Astrocyte (in vitro differentiated cells and primary cell): ENCODE measurements at regions not wholly inside any gene's neighbourhood (a gene's known extent, or its start where the extent isn't known, plus 50 kb on each side); places are given as distances from the start of the nearest gene placed in this dataset.

Experiments used
- DNase-seq: peaks from one replicate; pipeline ENCODE4 v3.0.0-alpha.2; 2010; ENCODE audit warnings: low read depth
- FAIRE-seq: peaks from 2 replicates; lab custom pipeline; 2011; peaks lifted over from hg19 to GRCh38; lab: Jason Lieb, UNC
- H2AFZ ChIP-seq: 2 replicates; pipeline ENCODE4 v1.6.0; 2012; ENCODE audit warnings: low read depth, low read length, inconsistent platforms
- H3K27ac ChIP-seq: 2 replicates; pipeline ENCODE4 v1.5.1; 2011; ENCODE audit warnings: low read depth, low read length, inconsistent platforms
- H3K27me3 ChIP-seq: 2 replicates; pipeline ENCODE4 v1.6.0; 2011; ENCODE audit warnings: low read length, inconsistent platforms; ENCODE audit not compliant: insufficient read depth
- H3K36me3 ChIP-seq: 2 replicates; pipeline ENCODE4 v1.5.1; 2011; ENCODE audit warnings: low read length, inconsistent platforms; ENCODE audit not compliant: insufficient read depth
- H3K4me1 ChIP-seq: 2 replicates; pipeline ENCODE4 v1.5.1; 2011; ENCODE audit warnings: low read length, inconsistent platforms; ENCODE audit not compliant: insufficient read depth
- H3K4me2 ChIP-seq: 2 replicates; pipeline ENCODE4 v1.6.0; 2012; ENCODE audit warnings: low read length, inconsistent platforms
- H3K4me3 ChIP-seq: 2 replicates; pipeline ENCODE4 v1.5.1; 2011; ENCODE audit warnings: low read depth, mild to moderate bottlenecking, low read length, inconsistent platforms; ENCODE audit not compliant: insufficient read depth
- H3K79me2 ChIP-seq: 2 replicates; pipeline ENCODE4 v1.6.0; 2012; ENCODE audit warnings: mild to moderate bottlenecking, low read length, inconsistent platforms; ENCODE audit not compliant: insufficient read depth
- H3K9ac ChIP-seq: 2 replicates; pipeline ENCODE4 v1.6.0; 2012; ENCODE audit warnings: mild to moderate bottlenecking, low read length, inconsistent platforms
- H3K9me3 ChIP-seq: 2 replicates; pipeline ENCODE4 v1.5.1; 2012; ENCODE audit warnings: low read depth, mild to moderate bottlenecking, low read length, inconsistent platforms; ENCODE audit not compliant: insufficient read depth
- H4K20me1 ChIP-seq: 2 replicates; pipeline ENCODE4 v1.6.0; 2012; ENCODE audit warnings: low read length, inconsistent platforms; ENCODE audit not compliant: insufficient read depth
- H3K27ac Mint-ChIP-seq: one replicate; pipeline ENCODE4 v1.8.0; 2021; ENCODE audit warnings: mild to moderate bottlenecking, mixed read lengths; ENCODE audit not compliant: unreplicated experiment
- H3K27me3 Mint-ChIP-seq: one replicate; pipeline ENCODE4 v1.8.0; 2021; ENCODE audit warnings: low read depth, mixed read lengths; ENCODE audit not compliant: unreplicated experiment
- H3K36me3 Mint-ChIP-seq: one replicate; pipeline ENCODE4 v1.8.0; 2021; ENCODE audit warnings: low read depth, mixed read lengths; ENCODE audit not compliant: unreplicated experiment
- H3K4me1 Mint-ChIP-seq: one replicate; pipeline ENCODE4 v1.8.0; 2021; ENCODE audit warnings: low read depth, mixed read lengths; ENCODE audit not compliant: unreplicated experiment
- H3K4me3 Mint-ChIP-seq: one replicate; pipeline ENCODE4 v1.8.0; 2021; ENCODE audit warnings: mild to moderate bottlenecking, moderate library complexity, mixed read lengths; ENCODE audit not compliant: unreplicated experiment
- H3K9me3 Mint-ChIP-seq: one replicate; pipeline ENCODE4 v1.8.0; 2021; ENCODE audit warnings: mild to moderate bottlenecking, mixed read lengths; ENCODE audit not compliant: unreplicated experiment
- EZH2 ChIP-seq: IDR thresholded peaks from 2 replicates; pipeline ENCODE4 v1.6.1; 2012; ENCODE audit warnings: mild to moderate bottlenecking, low read length, inconsistent platforms; ENCODE audit not compliant: insufficient read depth
- TF ChIP-seq, protein P1 (sequence below): IDR thresholded peaks from 2 replicates; pipeline ENCODE4 v1.5.1; 2011; ENCODE audit warnings: low read depth, mild to moderate bottlenecking, inconsistent platforms, low read length, moderate library complexity; ENCODE audit not compliant: insufficient read depth

DNA sequence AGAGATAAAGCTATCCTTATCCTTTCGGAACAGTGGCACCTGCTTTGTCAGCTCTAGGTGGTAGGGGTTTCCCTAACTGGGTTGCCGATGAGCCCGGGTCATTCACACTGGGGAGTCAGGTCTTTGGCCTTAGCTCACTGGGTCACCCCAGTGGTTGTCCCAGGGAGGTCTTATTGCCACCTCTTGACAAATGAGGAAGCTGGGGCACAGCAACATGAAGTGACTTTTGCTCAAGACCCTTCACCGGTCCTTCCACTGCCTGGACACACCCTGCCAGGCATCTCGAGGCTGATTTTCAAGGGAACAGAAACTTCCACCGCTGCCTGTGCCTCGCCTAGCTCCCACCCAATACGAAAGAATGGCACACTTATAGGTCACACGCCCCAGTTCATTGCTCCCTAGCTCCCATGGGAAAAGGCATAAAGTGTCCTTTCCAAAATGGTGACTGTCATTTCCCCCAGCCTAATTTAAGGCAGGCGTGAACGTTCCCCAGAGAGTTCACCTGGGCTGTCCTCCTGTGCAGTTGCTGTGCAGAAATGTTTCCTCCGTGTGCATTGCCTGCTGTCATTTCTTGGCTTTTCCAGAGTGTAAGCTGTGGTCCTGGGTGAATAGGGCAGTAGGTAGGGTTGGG is 156.1 kb upstream of the CCND2 start:
- Histone ChIP-seq H3K9me3 (no peaks in the 10 kb centered on the region), H3K4me1 (peaks cover 24% of the 10 kb centered on the region), H3K36me3 (no peaks in the 10 kb centered on the region), H2AFZ (no peak overlapping the region), H3K4me3 (no peak overlapping the region), H3K27me3 (no peaks in the 10 kb centered on the region), H3K4me2 (peak overlapping the region; percentile 61), H3K9ac (no peak overlapping the region), H3K27ac (no peak overlapping the region), H4K20me1 (no peaks in the 10 kb centered on the region), H3K79me2 (no peaks in the 10 kb centered on the region)
- Mint-ChIP-seq H3K4me1 (peaks cover 45% of the 10 kb centered on the region), H3K36me3 (no peaks in the 10 kb centered on the region), H3K27ac (peak overlapping the region; percentile 56), H3K4me3 (peak overlapping the region; percentile 21), H3K9me3 (no peaks in the 10 kb centered on the region), H3K27me3 (peaks cover 16% of the 10 kb centered on the region)
- TF ChIP-seq, protein P1, sequence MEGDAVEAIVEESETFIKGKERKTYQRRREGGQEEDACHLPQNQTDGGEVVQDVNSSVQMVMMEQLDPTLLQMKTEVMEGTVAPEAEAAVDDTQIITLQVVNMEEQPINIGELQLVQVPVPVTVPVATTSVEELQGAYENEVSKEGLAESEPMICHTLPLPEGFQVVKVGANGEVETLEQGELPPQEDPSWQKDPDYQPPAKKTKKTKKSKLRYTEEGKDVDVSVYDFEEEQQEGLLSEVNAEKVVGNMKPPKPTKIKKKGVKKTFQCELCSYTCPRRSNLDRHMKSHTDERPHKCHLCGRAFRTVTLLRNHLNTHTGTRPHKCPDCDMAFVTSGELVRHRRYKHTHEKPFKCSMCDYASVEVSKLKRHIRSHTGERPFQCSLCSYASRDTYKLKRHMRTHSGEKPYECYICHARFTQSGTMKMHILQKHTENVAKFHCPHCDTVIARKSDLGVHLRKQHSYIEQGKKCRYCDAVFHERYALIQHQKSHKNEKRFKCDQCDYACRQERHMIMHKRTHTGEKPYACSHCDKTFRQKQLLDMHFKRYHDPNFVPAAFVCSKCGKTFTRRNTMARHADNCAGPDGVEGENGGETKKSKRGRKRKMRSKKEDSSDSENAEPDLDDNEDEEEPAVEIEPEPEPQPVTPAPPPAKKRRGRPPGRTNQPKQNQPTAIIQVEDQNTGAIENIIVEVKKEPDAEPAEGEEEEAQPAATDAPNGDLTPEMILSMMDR: no peak
- no peak for TF ChIP-seq EZH2
- DNase-seq (no peak), FAIRE-seq (no peak)

DNA sequence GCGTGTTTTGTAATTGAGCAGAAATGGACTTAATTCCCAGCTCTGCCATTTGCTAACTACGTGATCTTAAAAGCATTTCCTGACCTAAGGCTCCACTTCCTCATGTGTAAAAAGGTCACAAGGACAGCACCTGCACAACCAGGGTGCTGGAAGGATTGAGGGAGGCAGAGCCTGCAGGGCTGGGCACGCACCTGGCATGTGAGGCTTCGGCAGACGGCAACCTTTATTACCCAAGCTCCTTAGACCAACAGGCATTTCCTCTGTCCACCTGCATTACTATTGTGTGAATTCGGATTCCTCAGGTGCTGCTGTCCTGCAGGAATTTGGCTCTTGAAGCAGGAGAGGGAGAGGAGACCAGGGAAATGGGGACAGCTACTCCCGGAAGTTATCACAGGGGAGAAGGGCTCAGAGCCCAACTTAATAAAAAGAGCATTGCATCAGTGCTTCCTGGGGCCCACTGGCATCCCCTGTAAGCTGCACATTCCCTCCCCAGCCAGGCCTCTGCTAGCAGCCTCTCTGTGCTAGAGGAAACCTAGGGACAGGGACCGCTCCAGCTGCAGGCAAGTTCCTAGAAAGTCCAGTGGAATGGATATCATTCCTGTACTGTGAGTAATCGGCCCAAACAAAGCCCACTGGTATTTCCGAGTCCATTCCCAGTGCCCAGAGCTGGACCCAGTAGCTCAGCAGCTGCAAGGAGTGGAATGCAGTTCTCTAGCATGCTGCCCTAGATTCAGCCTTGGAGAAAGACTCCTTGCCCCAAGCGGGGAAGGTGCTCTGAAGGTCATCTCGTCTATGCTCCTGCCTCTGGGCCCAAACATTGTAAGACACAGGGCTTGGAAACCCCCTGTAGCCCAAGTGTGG is 157.1 kb upstream of the CCND2 start:
- H3K4me1 Mint-ChIP-seq: peaks cover 47% of the 10 kb centered on the region
- H3K9ac ChIP-seq: no peak overlapping the region
- no peak overlapping the region for H3K4me3 ChIP-seq
- DNase-seq: peak; percentile 69
- peak overlapping the region; percentile 33 for H3K4me2 ChIP-seq
- no peak for TF ChIP-seq EZH2
- TF ChIP-seq, protein P1: no peak
- no peaks in the 10 kb centered on the region for H4K20me1 ChIP-seq
- H3K9me3 ChIP-seq: no peaks in the 10 kb centered on the region
- H3K4me1 ChIP-seq: peaks cover 24% of the 10 kb centered on the region
- no peak overlapping the region for H3K27ac ChIP-seq
- H3K27ac Mint-ChIP-seq: no peak overlapping the region
- H3K9me3 Mint-ChIP-seq: no peaks in the 10 kb centered on the region
- no peaks in the 10 kb centered on the region for H3K36me3 ChIP-seq
- H3K36me3 Mint-ChIP-seq: no peaks in the 10 kb centered on the region
- H2AFZ ChIP-seq: no peak overlapping the region
- H3K4me3 Mint-ChIP-seq: no peak overlapping the region
- H3K27me3 ChIP-seq: no peaks in the 10 kb centered on the region
- no peaks in the 10 kb centered on the region for H3K79me2 ChIP-seq
- no peak for FAIRE-seq
- peaks cover 15% of the 10 kb centered on the region for H3K27me3 Mint-ChIP-seq
